ENCODE measurements at regions not wholly inside any gene's neighbourhood (a gene's known extent, or its start where the extent isn't known, plus 50 kb on each side); places are given as distances from the start of the nearest gene placed in this dataset.

- TF ChIP-seq EZH2 (IDR thresholded peaks at IDR 0.05; ENCODE audit: borderline replicate concordance, low read depth, low read length, poor library complexity, severe bottlenecking) (no peak), CTCF (conservative IDR thresholded peaks at IDR 0.05; ENCODE audit: low read depth, low read length) (no peak)
These were observed 355.0 kb downstream of the DRD1 start for GRCh38 chr5:175088963-175089362.

All from A673 (cell line).